IPS-20b (cell line): ENCODE measurements at regions not wholly inside any gene's neighbourhood (a gene's known extent, or its start where the extent isn't known, plus 50 kb on each side); places are given as distances from the start of the nearest gene placed in this dataset.
"Not testable (repeated sequence)": the region's sequence is repeated elsewhere in the genome, so short reads cannot be mapped to it uniquely, and the experiment has no call there.

ENCODE experiments used
- H3K27ac ChIP-seq: one replicate; pipeline ENCODE4 v1.5.1; 2013; ENCODE audit warnings: low read length
- H3K27me3 ChIP-seq: 2 replicates; pipeline ENCODE4 v1.6.1; 2013; ENCODE audit warnings: mild to moderate bottlenecking, low read length, inconsistent platforms; ENCODE audit not compliant: insufficient read depth
- H3K36me3 ChIP-seq: 2 replicates; pipeline ENCODE4 v1.6.1; 2013; ENCODE audit warnings: low read depth, mild to moderate bottlenecking, inconsistent platforms, low read length, moderate library complexity; ENCODE audit not compliant: insufficient read depth
- H3K4me1 ChIP-seq: 2 replicates; pipeline ENCODE4 v1.6.1; 2013; ENCODE audit warnings: mild to moderate bottlenecking, control low read depth, inconsistent platforms, low read length, moderate library complexity; ENCODE audit not compliant: insufficient read depth
- H3K4me3 ChIP-seq: 2 replicates; pipeline ENCODE4 v1.5.1; 2013; ENCODE audit warnings: mild to moderate bottlenecking, low read length, inconsistent platforms
- H3K9ac ChIP-seq: 2 replicates; pipeline ENCODE4 v1.6.1; 2013; ENCODE audit warnings: low read depth, mild to moderate bottlenecking, inconsistent platforms, low read length, moderate library complexity
- H3K9me3 ChIP-seq: 2 replicates; pipeline ENCODE4 v1.6.1; 2013; ENCODE audit warnings: mild to moderate bottlenecking, low read depth, low read length, inconsistent platforms; ENCODE audit not compliant: insufficient read depth

- Histone ChIP-seq H3K27me3 (peaks cover 17% of the 10 kb centered on the region; the same call in 1 of the 2 replicates), H3K27ac (no peak overlapping the region), H3K36me3 (no peaks in the 10 kb centered on the region)
These were observed 79.8 kb upstream of the ADAMTS18 start for GRCh38 chr16:77514500-77515220.

GRCh38 chr16:77525226-77525625 is 90.4 kb upstream of the ADAMTS18 start:
- H3K4me3 ChIP-seq, H3K36me3 ChIP-seq, H3K27me3 ChIP-seq, H3K27ac ChIP-seq, H3K4me1 ChIP-seq, H3K9ac ChIP-seq, H3K9me3 ChIP-seq: not testable (repeated sequence)

More at GRCh38 chr16:77514500-77515220, 79.8 kb upstream of the ADAMTS18 start:
- Histone ChIP-seq H3K9ac (no peak overlapping the region), H3K9me3 (no peaks in the 10 kb centered on the region), H3K4me1 (no peaks in the 10 kb centered on the region), H3K4me3 (no peak overlapping the region)

GRCh38 chr16:77531752-77532151 is 96.9 kb upstream of the ADAMTS18 start:
- Histone ChIP-seq H3K27me3 (no peaks in the 10 kb centered on the region), H3K36me3 (no peaks in the 10 kb centered on the region), H3K9me3 (no peaks in the 10 kb centered on the region), H3K27ac (no peak overlapping the region), H3K4me3 (no peak overlapping the region), H3K9ac (no peak overlapping the region), H3K4me1 (peaks cover 3% of the 10 kb centered on the region)

GRCh38 chr16:77536809-77537208 is 102.0 kb upstream of the ADAMTS18 start:
- Histone ChIP-seq H3K36me3 (no peaks in the 10 kb centered on the region), H3K27me3 (no peaks in the 10 kb centered on the region), H3K27ac (no peak overlapping the region), H3K4me3 (no peak overlapping the region), H3K4me1 (peaks cover 8% of the 10 kb centered on the region; the same call in 1 of the 2 replicates), H3K9me3 (no peaks in the 10 kb centered on the region), H3K9ac (no peak overlapping the region)

GRCh38 chr16:77539421-77540034 is 104.7 kb upstream of the ADAMTS18 start:
- Histone ChIP-seq H3K9ac (no peak overlapping the region), H3K4me3 (no peak overlapping the region), H3K27me3 (no peaks in the 10 kb centered on the region), H3K4me1 (peaks cover 5% of the 10 kb centered on the region; the same call in 1 of the 2 replicates), H3K36me3 (no peaks in the 10 kb centered on the region), H3K9me3 (no peaks in the 10 kb centered on the region), H3K27ac (no peak overlapping the region)

GRCh38 chr16:77540646-77541045 is 105.8 kb upstream of the ADAMTS18 start:
- no peaks in the 10 kb centered on the region for H3K9me3 ChIP-seq
- no peak overlapping the region for H3K27ac ChIP-seq
- no peak overlapping the region for H3K9ac ChIP-seq
- H3K27me3 ChIP-seq = no peaks in the 10 kb centered on the region
- H3K4me1 ChIP-seq = peaks cover 5% of the 10 kb centered on the region; the same call in 1 of the 2 replicates
- H3K4me3 ChIP-seq = no peak overlapping the region
- H3K36me3 ChIP-seq = no peaks in the 10 kb centered on the region

GRCh38 chr16:77541165-77541564 is 106.3 kb upstream of the ADAMTS18 start:
- Histone ChIP-seq H3K4me1 (peaks cover 5% of the 10 kb centered on the region; the same call in 1 of the 2 replicates), H3K36me3 (no peaks in the 10 kb centered on the region), H3K27me3 (no peaks in the 10 kb centered on the region), H3K9me3 (no peaks in the 10 kb centered on the region), H3K27ac (no peak overlapping the region), H3K9ac (no peak overlapping the region), H3K4me3 (no peak overlapping the region)

GRCh38 chr16:77548151-77548550 is 113.3 kb upstream of the ADAMTS18 start:
- Histone ChIP-seq H3K36me3 (no peaks in the 10 kb centered on the region), H3K9me3 (no peaks in the 10 kb centered on the region), H3K27me3 (no peaks in the 10 kb centered on the region), H3K4me3 (no peak overlapping the region), H3K9ac (no peak overlapping the region), H3K27ac (no peak overlapping the region), H3K4me1 (peaks cover 4% of the 10 kb centered on the region; the same call in 1 of the 2 replicates)

GRCh38 chr16:77548766-77549165 is 113.9 kb upstream of the ADAMTS18 start:
- Histone ChIP-seq H3K4me1 (peaks cover 4% of the 10 kb centered on the region; the same call in 1 of the 2 replicates), H3K4me3 (no peak overlapping the region), H3K9me3 (no peaks in the 10 kb centered on the region), H3K27me3 (no peaks in the 10 kb centered on the region), H3K36me3 (no peaks in the 10 kb centered on the region), H3K9ac (no peak overlapping the region), H3K27ac (no peak overlapping the region)

GRCh38 chr16:77549876-77550275 is 115.0 kb upstream of the ADAMTS18 start:
- Histone ChIP-seq H3K27ac (no peak overlapping the region), H3K4me1 (peaks cover 4% of the 10 kb centered on the region; the same call in 1 of the 2 replicates), H3K36me3 (no peaks in the 10 kb centered on the region), H3K9ac (no peak overlapping the region), H3K9me3 (no peaks in the 10 kb centered on the region), H3K4me3 (no peak overlapping the region), H3K27me3 (no peaks in the 10 kb centered on the region)

- no peak overlapping the region for H3K9ac ChIP-seq
- H3K4me3 ChIP-seq = no peak overlapping the region
- no peaks in the 10 kb centered on the region for H3K9me3 ChIP-seq
- no peaks in the 10 kb centered on the region for H3K36me3 ChIP-seq
- no peaks in the 10 kb centered on the region for H3K27me3 ChIP-seq
- no peak overlapping the region for H3K27ac ChIP-seq
- H3K4me1 ChIP-seq = peaks cover 4% of the 10 kb centered on the region; the same call in 1 of the 2 replicates
These were observed 116.5 kb upstream of the ADAMTS18 start for GRCh38 chr16:77551357-77551756.

- H3K4me1 ChIP-seq = peaks cover 4% of the 10 kb centered on the region; the same call in 1 of the 2 replicates
- no peak overlapping the region for H3K9ac ChIP-seq
- no peak overlapping the region for H3K27ac ChIP-seq
- no peaks in the 10 kb centered on the region for H3K36me3 ChIP-seq
- no peak overlapping the region for H3K4me3 ChIP-seq
- H3K27me3 ChIP-seq = no peaks in the 10 kb centered on the region
- H3K9me3 ChIP-seq = no peaks in the 10 kb centered on the region
These were observed 118.3 kb upstream of the ADAMTS18 start for GRCh38 chr16:77553130-77553529.
